GM20431 (cell line): ENCODE measurements at regions not wholly inside any gene's neighbourhood (a gene's known extent, or its start where the extent isn't known, plus 50 kb on each side); places are given as distances from the start of the nearest gene placed in this dataset.

Experiments
- in situ Hi-C: fragments of 300-500 bp; cut with MseI, MboI; formaldehyde crosslinking; loops from one replicate; pipeline ENCODE4 v1.15.0; 2020; ENCODE audit warnings: low sequenced_read_pairs; ENCODE audit not compliant: unreplicated experiment

GRCh38 chr17:5812590-5812989 lies 228.3 kb upstream of the NLRP1 start:
- in situ Hi-C loops: no loop called here

DNA sequence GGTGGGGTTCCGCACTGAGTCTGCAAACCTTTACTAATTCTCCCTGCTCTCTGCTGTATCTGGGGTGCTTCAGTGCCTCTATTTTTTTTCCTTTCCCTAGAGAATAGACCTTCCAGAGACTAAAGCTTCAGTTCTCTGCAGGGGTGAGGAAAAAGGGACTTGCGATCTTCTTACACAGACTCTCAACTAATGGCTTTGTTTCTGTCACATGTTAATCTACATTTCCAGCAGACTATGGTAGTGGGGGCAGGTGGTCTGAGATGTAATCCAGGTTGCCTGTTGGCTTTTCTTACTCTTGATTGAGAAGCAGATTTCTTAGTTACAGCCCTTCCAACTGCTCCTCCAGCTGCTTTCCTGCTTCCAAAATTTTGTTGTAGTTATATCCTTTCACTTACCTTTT lies 229.0 kb upstream of the NLRP1 start:
- in situ Hi-C loops: no loop called here

DNA sequence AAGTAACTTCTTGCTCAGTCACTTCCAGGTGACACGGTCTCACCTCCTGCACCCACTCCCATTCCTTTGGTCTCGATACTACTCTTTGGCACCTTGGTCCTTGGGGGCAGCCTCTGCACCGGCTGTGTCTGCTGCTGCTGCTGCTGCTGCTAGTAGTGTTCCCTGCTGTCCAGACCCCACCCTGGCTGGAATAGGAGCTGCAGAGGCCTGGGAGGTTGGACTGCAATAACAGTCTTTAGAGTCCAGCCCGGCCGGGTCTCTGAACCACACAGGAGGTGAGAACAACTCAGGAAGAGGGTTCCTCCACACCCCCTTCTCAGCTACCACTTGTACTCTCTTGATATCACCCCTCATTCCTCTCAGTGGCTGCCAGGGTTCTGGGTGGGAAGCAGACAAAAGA lies 231.1 kb upstream of the NLRP1 start:
- in situ Hi-C loops: no loop called here

- in situ Hi-C loops: no loop called here
Observed at GRCh38 chr17:5816491-5817070, 232.3 kb upstream of the NLRP1 start.

- in situ Hi-C loops: no loop called here
Observed at GRCh38 chr17:5817475-5818395, 233.4 kb upstream of the NLRP1 start.

- in situ Hi-C loops: no loop called here
Observed at GRCh38 chr17:5819396-5819795, 235.1 kb upstream of the NLRP1 start.

- in situ Hi-C loops: no loop called here
Observed at GRCh38 chr17:5819921-5820685, 235.8 kb upstream of the NLRP1 start.

- in situ Hi-C loops: no loop called here
Observed at GRCh38 chr17:5820721-5821456, 236.6 kb upstream of the NLRP1 start.

DNA sequence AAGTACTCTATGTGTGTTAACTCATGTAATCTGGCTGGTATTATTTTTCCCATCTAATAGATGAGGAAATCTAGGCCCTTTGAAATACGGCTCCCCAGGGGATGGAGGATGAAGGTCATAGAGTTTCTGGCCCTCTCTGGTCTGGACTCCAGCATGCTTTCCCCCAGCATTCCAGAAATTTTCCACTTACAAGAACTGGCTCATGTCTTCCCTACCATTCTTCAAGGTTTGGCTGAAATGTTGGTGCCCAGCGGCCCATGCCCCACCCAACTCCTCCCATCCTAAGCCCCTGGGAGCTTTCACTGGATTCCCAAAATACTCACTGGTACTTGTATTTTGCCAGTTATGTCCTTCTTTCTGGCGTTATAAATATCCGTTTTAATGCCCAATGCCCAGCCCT lies 237.5 kb upstream of the NLRP1 start:
- in situ Hi-C loops: no loop called here

DNA sequence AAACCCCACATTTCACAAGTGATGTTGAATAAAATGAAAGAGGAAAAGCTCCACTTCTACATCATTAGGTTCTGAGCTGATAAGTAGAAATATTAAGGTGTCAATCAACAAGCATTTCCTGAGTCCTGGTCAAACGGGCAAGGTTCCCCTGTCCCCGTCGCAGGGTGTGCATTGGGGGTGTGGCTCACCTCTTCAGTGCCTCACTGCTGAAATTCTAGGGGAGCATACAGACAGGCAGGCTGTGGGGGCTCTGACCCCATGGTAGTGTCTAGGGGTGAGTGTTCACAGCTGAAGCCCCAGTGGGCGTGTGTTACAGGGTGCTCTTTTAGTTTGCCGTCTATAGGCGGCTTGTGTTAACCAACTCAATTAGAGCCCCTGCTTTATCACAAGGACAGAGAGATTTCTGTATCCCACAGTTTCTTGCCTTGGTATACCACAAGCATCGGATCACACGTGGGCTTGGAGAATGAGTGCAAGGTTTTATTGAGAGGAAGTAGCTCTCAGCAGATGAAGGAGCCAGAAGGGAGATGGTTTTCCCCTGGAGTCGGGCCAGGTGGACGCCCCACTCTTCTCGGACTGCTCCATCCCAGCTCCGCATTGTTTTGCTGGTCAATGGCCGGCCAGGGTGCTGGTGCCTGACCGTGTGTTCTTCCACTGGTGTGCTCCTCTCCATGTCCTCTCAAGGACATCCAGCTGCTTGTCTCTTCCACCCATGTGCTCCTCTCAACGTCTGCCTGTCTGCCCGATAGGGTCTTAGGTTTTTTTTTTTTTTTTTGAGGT lies 238.2 kb upstream of the NLRP1 start:
- in situ Hi-C loops: no loop called here

DNA sequence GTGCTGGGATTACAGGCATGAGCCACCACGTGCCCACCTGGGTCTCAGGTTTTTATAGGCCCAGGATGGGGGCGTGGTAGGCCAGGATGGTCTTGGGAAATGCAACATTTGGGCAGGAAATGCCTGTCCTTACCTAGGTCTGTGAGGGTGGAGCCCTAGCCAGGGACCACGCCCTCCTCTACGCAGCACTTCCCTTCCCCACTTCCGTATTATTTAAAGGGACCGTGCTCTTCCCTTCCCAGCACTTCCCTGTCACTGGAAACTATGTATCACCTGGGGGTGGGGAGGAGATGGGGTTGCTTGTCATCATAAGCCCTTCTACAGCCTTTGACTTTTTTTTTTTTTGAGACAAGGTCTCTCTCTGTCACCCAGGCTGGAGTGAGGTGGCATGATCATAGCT lies 238.9 kb upstream of the NLRP1 start:
- in situ Hi-C loops: no loop called here

GRCh38 chr17:5825717-5826330 lies 241.5 kb upstream of the NLRP1 start:
- in situ Hi-C loops: no loop called here

GRCh38 chr17:5826384-5826783 lies 242.1 kb upstream of the NLRP1 start:
- in situ Hi-C loops: no loop called here

GRCh38 chr17:5830921-5831320 lies 239.3 kb upstream of the WSCD1 start:
- in situ Hi-C loops: no loop called here

DNA sequence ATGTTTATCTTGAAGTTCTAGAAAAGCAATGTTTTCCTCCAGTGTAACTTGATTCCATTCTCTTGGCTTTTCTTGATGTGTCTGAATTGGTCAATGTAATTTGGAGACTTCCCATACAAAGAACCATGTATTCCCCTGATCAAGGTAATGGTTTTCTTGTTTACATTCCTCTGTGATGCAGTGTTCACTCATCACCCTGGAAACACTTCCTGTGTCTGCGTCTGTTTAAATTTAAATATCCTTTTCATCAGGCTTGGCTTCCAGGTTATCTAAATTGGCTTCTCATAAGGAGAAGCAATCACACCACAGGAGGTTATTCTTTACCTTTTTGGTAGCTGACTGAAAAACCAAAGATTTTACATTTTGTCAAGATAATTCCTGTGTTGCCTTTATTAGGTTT lies 237.3 kb upstream of the WSCD1 start:
- in situ Hi-C loops: no loop called here

- in situ Hi-C loops: no loop called here
Observed at GRCh38 chr17:5837055-5837491, 233.1 kb upstream of the WSCD1 start.

DNA sequence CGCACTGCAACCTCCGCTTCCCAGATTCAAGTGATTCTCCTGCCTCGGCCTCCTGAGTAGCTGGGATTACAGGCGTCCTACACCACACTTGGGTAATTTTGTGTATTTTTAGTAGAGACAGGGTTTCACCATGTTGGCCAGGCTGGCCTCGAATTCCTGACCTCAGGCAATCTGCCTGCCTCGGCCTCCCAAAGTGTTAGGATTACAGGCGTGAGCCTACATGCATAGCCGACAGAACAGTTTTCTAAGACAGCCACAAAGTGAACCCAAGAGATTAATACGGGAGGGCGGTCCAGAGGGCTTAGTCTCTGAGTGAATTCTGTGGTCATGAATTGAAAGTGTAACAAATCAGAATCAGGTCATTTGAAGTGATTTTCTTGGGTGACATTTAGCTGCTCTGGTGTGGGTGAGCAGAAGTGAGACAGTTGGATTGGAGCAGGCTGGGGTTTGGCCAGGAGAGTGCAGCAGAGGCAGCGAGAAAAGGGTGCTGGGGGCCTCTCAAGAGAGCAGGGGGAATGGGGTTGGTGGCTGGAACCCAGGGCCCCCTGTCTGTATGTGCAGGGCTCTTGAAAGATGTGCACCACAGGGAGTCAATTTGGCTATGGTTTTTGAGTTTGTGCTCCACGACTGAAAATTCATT lies 231.4 kb upstream of the WSCD1 start:
- in situ Hi-C loops: no loop called here

- in situ Hi-C loops: no loop called here
Observed at GRCh38 chr17:5840811-5841446, 229.2 kb upstream of the WSCD1 start.
